ENCODE measurements at regions not wholly inside any gene's neighbourhood (a gene's known extent, or its start where the extent isn't known, plus 50 kb on each side); places are given as distances from the start of the nearest gene placed in this dataset.

DNA sequence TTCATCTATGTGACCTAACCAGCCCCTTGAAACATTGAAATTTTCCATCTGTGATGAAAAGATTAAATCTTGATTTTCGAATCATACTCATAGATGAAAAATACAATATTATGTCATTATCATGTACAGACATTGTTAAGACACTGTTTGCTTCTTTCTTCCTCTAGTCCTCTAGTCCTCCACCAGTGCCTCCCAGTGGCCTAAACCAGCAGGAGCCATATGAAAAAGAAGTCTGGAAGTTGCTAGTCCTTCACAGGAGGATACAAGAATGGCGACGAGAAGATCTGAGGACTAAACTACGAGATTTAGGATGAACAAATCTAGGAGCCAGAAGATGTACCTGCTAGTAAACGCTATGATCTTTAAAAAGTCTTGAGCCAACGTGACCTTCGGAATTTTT is 134.1 kb downstream of the SLC17A6 start:
- POLR2A ChIA-PET: interaction anchor here (0.5 kb wide), 1 partner anchor 211 kb away, joined by 4 read pairs; no protein-coding TSS in a partner anchor
- CTCF ChIA-PET: no interaction called here
- H3K9me3 ChIP-seq (ENCODE audit: control insufficient read depth, insufficient read depth, low read depth, low read length): no peaks in the 10 kb centered on the region
- H3K4me3 ChIP-seq (ENCODE audit: low read depth in 2 of 2, low read length in 2 of 2): no peak overlapping the region
- no peak for DNase-seq (ENCODE audit: low read depth, low spot score)
- no peaks in the 10 kb centered on the region for H3K4me1 ChIP-seq (ENCODE audit: control insufficient read depth, insufficient read depth, low read length)
- H3K27ac ChIP-seq (ENCODE audit: low read length): no peak overlapping the region
- no peaks in the 10 kb centered on the region for H3K27me3 ChIP-seq (ENCODE audit: control insufficient read depth, insufficient read depth, low read length)
- ATAC-seq: no peak
- BruUV-seq (replicated peaks): no TSS peak
- H3K36me3 ChIP-seq (ENCODE audit: control insufficient read depth, insufficient read depth, low read length): no peaks in the 10 kb centered on the region
- TF ChIP-seq POLR2AphosphoS5 (IDR thresholded peaks at IDR 0.05; ENCODE audit: low read depth, low read length): no peak
- TF ChIP-seq, protein P1, sequence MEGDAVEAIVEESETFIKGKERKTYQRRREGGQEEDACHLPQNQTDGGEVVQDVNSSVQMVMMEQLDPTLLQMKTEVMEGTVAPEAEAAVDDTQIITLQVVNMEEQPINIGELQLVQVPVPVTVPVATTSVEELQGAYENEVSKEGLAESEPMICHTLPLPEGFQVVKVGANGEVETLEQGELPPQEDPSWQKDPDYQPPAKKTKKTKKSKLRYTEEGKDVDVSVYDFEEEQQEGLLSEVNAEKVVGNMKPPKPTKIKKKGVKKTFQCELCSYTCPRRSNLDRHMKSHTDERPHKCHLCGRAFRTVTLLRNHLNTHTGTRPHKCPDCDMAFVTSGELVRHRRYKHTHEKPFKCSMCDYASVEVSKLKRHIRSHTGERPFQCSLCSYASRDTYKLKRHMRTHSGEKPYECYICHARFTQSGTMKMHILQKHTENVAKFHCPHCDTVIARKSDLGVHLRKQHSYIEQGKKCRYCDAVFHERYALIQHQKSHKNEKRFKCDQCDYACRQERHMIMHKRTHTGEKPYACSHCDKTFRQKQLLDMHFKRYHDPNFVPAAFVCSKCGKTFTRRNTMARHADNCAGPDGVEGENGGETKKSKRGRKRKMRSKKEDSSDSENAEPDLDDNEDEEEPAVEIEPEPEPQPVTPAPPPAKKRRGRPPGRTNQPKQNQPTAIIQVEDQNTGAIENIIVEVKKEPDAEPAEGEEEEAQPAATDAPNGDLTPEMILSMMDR (IDR thresholded peaks at IDR 0.05): no peak
- TF ChIP-seq TCF7L2 (IDR thresholded peaks at IDR 0.05; ENCODE audit: low read depth, low read length): no peak
- no peak for TF ChIP-seq SIN3A (IDR thresholded peaks at IDR 0.05; ENCODE audit: borderline replicate concordance, insufficient read depth, low read depth, low read length)
- no peak for TF ChIP-seq REST (IDR thresholded peaks at IDR 0.05; ENCODE audit: insufficient read depth in 1 of 2, low read depth in 2 of 2, low read length in 1 of 2)
- intact Hi-C loops (cut with micrococcal nuclease; ENCODE audit: unreplicated experiment): no loop called here
- in situ Hi-C loops (cut with HindIII; ENCODE audit: low pct_unique_long_range_greater_than_20kb, low sequenced_read_pairs): no loop called here

- BruUV-seq (replicated peaks): no TSS peak
- H3K27ac ChIP-seq (ENCODE audit: low read length): no peak overlapping the region
- ChIA-PET CTCF (interaction anchor here (0.6 kb wide), 1 partner anchor 74 kb away, joined by 3 read pairs; no protein-coding TSS in a partner anchor), POLR2A (no interaction called here)
- no peak overlapping the region for H3K4me3 ChIP-seq (ENCODE audit: low read depth in 2 of 2, low read length in 2 of 2)
- no peaks in the 10 kb centered on the region for H3K27me3 ChIP-seq (ENCODE audit: control insufficient read depth, insufficient read depth, low read length)
- no peaks in the 10 kb centered on the region for H3K4me1 ChIP-seq (ENCODE audit: control insufficient read depth, insufficient read depth, low read length)
- in situ Hi-C loops (cut with HindIII; ENCODE audit: low pct_unique_long_range_greater_than_20kb, low sequenced_read_pairs) (no loop called here), intact Hi-C loops (cut with micrococcal nuclease; ENCODE audit: unreplicated experiment) (no loop called here)
- H3K9me3 ChIP-seq (ENCODE audit: control insufficient read depth, insufficient read depth, low read depth, low read length): no peaks in the 10 kb centered on the region
- TF ChIP-seq REST (IDR thresholded peaks at IDR 0.05; ENCODE audit: insufficient read depth in 1 of 2, low read depth in 2 of 2, low read length in 1 of 2) (no peak), POLR2AphosphoS5 (IDR thresholded peaks at IDR 0.05; ENCODE audit: low read depth, low read length) (no peak), TCF7L2 (IDR thresholded peaks at IDR 0.05; ENCODE audit: low read depth, low read length) (no peak), SIN3A (IDR thresholded peaks at IDR 0.05; ENCODE audit: borderline replicate concordance, insufficient read depth, low read depth, low read length) (no peak)
- TF ChIP-seq, protein P1 (IDR thresholded peaks at IDR 0.05): no peak
- no peak for ATAC-seq
- no peaks in the 10 kb centered on the region for H3K36me3 ChIP-seq (ENCODE audit: control insufficient read depth, insufficient read depth, low read length)
- DNase-seq (ENCODE audit: low read depth, low spot score): no peak
Observed at GRCh38 chr11:22471385-22471784, 133.2 kb downstream of the SLC17A6 start.
